Panc1 (cell line): ENCODE measurements at regions not wholly inside any gene's neighbourhood (a gene's known extent, or its start where the extent isn't known, plus 50 kb on each side); places are given as distances from the start of the nearest gene placed in this dataset.

ENCODE experiments used
- POLR2AphosphoS5 ChIP-seq: IDR thresholded peaks from 2 replicates; pipeline ENCODE4 v1.6.1; 2012; ENCODE audit warnings: mild to moderate bottlenecking, low read depth, low read length, moderate library complexity
- SIN3A ChIP-seq: IDR thresholded peaks from 2 replicates; pipeline ENCODE4 v1.6.1; 2012; ENCODE audit warnings: low read depth, mild to moderate bottlenecking, low read length, moderate library complexity, borderline replicate concordance; ENCODE audit not compliant: insufficient read depth
- TCF7L2 ChIP-seq: IDR thresholded peaks from 2 replicates; pipeline ENCODE4 v1.6.1; 2011; ENCODE audit warnings: mild to moderate bottlenecking, low read depth, low read length, inconsistent platforms
- TF ChIP-seq, protein P1 (sequence below): fragments of 450-650 bp; IDR thresholded peaks from 2 replicates; pipeline ENCODE4 v1.5.1; 2017; ENCODE audit warnings: mild to moderate bottlenecking
- TF ChIP-seq, protein P2 (sequence below), 2 experiments: IDR thresholded peaks; 2 replicates each; pipeline ENCODE4 v1.6.1; 2011 to 2012; ENCODE audit warnings: low read depth in 2 of 2, control low read depth in 1 of 2, low read length in 1 of 2, mild to moderate bottlenecking in 1 of 2, moderate library complexity in 1 of 2; ENCODE audit not compliant: insufficient read depth in 1 of 2

DNA sequence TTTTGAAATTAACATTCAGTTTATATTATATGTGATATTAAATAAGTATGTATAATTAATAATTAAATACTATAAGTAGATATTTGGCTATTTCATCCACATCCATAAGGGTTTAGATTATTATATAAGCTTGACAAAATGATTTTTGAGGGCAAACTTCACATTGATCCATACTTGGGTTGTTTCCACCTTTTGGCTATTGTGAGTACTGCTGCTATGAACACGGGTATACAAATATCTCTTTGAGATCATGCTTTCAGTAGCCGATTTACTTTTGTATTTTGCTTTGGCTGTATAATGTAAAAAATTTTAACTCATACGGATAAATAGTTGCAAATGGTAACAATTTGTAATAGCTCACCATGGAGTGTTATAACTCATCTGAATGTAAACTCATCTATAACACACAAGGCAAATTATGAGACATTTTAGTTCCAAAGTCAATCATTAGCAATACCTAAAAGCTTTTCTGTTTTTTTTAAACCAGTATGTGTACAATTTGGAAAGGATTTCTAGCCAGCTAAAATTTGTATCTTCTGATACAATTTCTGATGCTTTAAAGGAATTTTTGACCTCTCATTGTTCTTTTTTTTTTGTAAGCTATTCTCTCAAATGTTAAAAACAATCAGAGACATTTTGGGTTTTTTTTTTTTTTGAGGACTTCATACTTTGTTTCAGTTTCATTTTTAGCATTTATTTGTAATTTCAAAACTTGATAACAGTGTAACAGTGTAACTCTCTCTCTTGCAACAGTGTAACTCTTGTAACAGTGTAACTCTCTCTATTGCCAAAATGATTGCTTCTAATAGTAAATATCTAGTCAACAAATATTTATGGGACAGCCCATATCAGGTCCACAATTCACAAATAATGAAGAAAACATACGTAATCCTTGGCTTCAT is 51.8 kb upstream of the ARX start:
- TF ChIP-seq SIN3A: no peak
- TF ChIP-seq, protein P1, sequence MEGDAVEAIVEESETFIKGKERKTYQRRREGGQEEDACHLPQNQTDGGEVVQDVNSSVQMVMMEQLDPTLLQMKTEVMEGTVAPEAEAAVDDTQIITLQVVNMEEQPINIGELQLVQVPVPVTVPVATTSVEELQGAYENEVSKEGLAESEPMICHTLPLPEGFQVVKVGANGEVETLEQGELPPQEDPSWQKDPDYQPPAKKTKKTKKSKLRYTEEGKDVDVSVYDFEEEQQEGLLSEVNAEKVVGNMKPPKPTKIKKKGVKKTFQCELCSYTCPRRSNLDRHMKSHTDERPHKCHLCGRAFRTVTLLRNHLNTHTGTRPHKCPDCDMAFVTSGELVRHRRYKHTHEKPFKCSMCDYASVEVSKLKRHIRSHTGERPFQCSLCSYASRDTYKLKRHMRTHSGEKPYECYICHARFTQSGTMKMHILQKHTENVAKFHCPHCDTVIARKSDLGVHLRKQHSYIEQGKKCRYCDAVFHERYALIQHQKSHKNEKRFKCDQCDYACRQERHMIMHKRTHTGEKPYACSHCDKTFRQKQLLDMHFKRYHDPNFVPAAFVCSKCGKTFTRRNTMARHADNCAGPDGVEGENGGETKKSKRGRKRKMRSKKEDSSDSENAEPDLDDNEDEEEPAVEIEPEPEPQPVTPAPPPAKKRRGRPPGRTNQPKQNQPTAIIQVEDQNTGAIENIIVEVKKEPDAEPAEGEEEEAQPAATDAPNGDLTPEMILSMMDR: no peak
- no peak for TF ChIP-seq POLR2AphosphoS5
- TF ChIP-seq, protein P2, sequence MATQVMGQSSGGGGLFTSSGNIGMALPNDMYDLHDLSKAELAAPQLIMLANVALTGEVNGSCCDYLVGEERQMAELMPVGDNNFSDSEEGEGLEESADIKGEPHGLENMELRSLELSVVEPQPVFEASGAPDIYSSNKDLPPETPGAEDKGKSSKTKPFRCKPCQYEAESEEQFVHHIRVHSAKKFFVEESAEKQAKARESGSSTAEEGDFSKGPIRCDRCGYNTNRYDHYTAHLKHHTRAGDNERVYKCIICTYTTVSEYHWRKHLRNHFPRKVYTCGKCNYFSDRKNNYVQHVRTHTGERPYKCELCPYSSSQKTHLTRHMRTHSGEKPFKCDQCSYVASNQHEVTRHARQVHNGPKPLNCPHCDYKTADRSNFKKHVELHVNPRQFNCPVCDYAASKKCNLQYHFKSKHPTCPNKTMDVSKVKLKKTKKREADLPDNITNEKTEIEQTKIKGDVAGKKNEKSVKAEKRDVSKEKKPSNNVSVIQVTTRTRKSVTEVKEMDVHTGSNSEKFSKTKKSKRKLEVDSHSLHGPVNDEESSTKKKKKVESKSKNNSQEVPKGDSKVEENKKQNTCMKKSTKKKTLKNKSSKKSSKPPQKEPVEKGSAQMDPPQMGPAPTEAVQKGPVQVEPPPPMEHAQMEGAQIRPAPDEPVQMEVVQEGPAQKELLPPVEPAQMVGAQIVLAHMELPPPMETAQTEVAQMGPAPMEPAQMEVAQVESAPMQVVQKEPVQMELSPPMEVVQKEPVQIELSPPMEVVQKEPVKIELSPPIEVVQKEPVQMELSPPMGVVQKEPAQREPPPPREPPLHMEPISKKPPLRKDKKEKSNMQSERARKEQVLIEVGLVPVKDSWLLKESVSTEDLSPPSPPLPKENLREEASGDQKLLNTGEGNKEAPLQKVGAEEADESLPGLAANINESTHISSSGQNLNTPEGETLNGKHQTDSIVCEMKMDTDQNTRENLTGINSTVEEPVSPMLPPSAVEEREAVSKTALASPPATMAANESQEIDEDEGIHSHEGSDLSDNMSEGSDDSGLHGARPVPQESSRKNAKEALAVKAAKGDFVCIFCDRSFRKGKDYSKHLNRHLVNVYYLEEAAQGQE (IDR thresholded peaks at IDR 0.05; ENCODE audit: insufficient read depth in 1 of 2, low read depth in 2 of 2, low read length in 1 of 2): no peak
- no peak for TF ChIP-seq TCF7L2
